ENCODE measurements at regions not wholly inside any gene's neighbourhood (a gene's known extent, or its start where the extent isn't known, plus 50 kb on each side); places are given as distances from the start of the nearest gene placed in this dataset.
A peak's percentile ranks its signal among the peaks of the same experiment; 100 is the strongest.

DNA sequence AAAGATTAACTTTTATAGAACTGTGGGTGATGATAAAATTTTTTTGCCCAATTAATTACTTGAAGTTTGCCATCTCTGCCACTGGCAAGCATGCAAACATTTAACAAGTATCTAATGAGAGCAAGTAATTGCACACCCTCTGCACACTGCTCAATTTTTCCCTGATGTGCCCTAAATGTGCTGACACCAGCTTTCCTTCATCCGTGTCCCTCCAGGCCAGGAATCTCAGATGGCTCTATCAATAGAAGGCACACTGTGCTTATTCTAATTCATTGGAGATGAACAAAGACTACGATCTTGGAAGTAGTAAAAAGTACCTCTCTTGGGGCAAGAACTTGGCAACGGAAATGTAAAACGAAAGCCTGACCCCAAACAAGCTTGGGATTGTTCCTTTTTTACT, 212.1 kb downstream of the GPR37 start:
- Mint-ChIP-seq H3K4me3 (ENCODE audit: unreplicated experiment) (no peak overlapping the region), H3K27me3 (ENCODE audit: insufficient read depth, unreplicated experiment) (no peaks in the 10 kb centered on the region), H3K36me3 (ENCODE audit: insufficient read depth, unreplicated experiment) (no peaks in the 10 kb centered on the region), H3K4me1 (ENCODE audit: insufficient read depth, unreplicated experiment) (peaks cover 17% of the 10 kb centered on the region), H3K9me3 (ENCODE audit: unreplicated experiment) (no peaks in the 10 kb centered on the region), H3K27ac (ENCODE audit: low read depth, unreplicated experiment) (no peak overlapping the region)
- no peak for DNase-seq (ENCODE audit: unreplicated experiment)
- TF ChIP-seq, protein P1, sequence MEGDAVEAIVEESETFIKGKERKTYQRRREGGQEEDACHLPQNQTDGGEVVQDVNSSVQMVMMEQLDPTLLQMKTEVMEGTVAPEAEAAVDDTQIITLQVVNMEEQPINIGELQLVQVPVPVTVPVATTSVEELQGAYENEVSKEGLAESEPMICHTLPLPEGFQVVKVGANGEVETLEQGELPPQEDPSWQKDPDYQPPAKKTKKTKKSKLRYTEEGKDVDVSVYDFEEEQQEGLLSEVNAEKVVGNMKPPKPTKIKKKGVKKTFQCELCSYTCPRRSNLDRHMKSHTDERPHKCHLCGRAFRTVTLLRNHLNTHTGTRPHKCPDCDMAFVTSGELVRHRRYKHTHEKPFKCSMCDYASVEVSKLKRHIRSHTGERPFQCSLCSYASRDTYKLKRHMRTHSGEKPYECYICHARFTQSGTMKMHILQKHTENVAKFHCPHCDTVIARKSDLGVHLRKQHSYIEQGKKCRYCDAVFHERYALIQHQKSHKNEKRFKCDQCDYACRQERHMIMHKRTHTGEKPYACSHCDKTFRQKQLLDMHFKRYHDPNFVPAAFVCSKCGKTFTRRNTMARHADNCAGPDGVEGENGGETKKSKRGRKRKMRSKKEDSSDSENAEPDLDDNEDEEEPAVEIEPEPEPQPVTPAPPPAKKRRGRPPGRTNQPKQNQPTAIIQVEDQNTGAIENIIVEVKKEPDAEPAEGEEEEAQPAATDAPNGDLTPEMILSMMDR (IDR thresholded peaks at IDR 0.05; ENCODE audit: unreplicated experiment), result no peak
- ChIA-PET CTCF (no interaction called here), POLR2A (no interaction called here)
- intact Hi-C loops (cut with micrococcal nuclease), result no loop called here
- BruUV-seq (replicated peaks), result no TSS peak

DNA sequence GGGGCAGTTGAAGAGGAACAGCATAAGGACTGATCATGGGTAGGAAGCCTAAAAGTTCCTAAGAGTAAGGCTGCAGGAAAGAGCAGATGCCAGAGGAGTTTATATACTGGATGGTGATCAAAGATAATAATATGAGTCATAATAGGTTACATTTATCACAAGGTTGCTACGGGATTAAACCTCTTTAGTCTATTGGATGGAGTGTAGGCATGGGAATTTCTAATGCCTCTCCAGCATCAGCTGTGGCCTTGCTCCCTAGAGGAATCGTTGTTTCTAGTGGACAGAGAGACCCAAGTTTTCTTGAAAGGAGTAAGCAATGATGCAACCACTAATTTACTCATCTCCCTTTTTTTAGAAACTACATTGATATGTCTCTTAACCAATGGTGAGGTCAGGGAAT, 213.4 kb downstream of the GPR37 start:
- no peak overlapping the region for H3K27ac Mint-ChIP-seq (ENCODE audit: low read depth, unreplicated experiment)
- ChIA-PET CTCF (no interaction called here), POLR2A (interaction anchor here (1.4 kb wide), 1 partner anchor 14 kb away, joined by 4 read pairs; no protein-coding TSS in a partner anchor)
- H3K36me3 Mint-ChIP-seq (ENCODE audit: insufficient read depth, unreplicated experiment), result no peaks in the 10 kb centered on the region
- peaks cover 17% of the 10 kb centered on the region for H3K4me1 Mint-ChIP-seq (ENCODE audit: insufficient read depth, unreplicated experiment)
- H3K9me3 Mint-ChIP-seq (ENCODE audit: unreplicated experiment), result no peaks in the 10 kb centered on the region
- no peak overlapping the region for H3K4me3 Mint-ChIP-seq (ENCODE audit: unreplicated experiment)
- H3K27me3 Mint-ChIP-seq (ENCODE audit: insufficient read depth, unreplicated experiment), result no peaks in the 10 kb centered on the region
- no TSS peak for BruUV-seq (replicated peaks)
- intact Hi-C loops (cut with micrococcal nuclease), result no loop called here
- TF ChIP-seq, protein P1 (IDR thresholded peaks at IDR 0.05; ENCODE audit: unreplicated experiment), result no peak
- peak; percentile 51 for DNase-seq (ENCODE audit: unreplicated experiment)

DNA sequence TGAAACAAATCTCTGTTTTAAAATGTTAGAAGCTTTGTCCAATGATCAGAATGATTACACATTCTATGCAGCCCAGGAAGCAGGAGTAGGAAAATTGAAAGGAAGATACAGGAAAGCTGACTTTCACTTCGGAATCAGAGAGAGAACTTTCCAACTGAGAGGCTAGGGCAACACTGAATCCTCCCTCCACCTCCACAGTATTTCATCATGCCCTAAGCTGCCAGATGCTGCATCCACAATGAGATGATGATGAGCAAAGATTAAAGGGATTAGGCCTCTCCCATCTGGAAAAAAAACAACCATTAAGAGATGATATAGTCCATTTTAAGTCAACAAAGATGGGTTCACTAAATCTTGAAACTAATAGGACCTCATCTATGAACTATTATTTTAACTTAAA, 215.6 kb downstream of the GPR37 start:
- ChIA-PET POLR2A (no interaction called here), CTCF (no interaction called here)
- Mint-ChIP-seq H3K36me3 (ENCODE audit: insufficient read depth, unreplicated experiment) (no peaks in the 10 kb centered on the region), H3K4me1 (ENCODE audit: insufficient read depth, unreplicated experiment) (peaks cover 17% of the 10 kb centered on the region), H3K27ac (ENCODE audit: low read depth, unreplicated experiment) (peak overlapping the region; percentile 18), H3K9me3 (ENCODE audit: unreplicated experiment) (no peaks in the 10 kb centered on the region), H3K4me3 (ENCODE audit: unreplicated experiment) (no peak overlapping the region), H3K27me3 (ENCODE audit: insufficient read depth, unreplicated experiment) (no peaks in the 10 kb centered on the region)
- DNase-seq (ENCODE audit: unreplicated experiment), result peak; percentile 25
- intact Hi-C loops (cut with micrococcal nuclease), result no loop called here
- TF ChIP-seq, protein P1 (IDR thresholded peaks at IDR 0.05; ENCODE audit: unreplicated experiment), result no peak
- no TSS peak for BruUV-seq (replicated peaks)

DNA sequence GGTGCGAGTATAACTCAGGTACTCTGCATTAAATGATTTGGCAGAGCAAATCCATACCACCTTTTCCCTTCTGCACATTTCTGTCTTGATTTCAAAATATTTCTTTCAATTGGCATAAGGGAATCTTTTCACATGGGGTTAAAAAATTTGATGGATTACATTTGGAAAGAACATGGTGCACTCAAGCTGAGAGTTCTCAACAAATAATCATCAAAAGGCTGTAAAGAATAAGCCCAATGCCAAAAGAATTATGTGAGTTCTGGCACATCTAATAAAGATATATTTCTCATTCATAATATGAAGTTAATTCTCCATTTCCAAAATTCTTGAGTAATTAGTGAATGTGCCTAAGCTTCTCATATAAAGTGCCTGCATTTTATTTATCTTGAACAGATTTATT, 223.1 kb downstream of the GPR37 start:
- no peaks in the 10 kb centered on the region for H3K36me3 Mint-ChIP-seq (ENCODE audit: insufficient read depth, unreplicated experiment)
- ChIA-PET POLR2A (no interaction called here), CTCF (no interaction called here)
- no peaks in the 10 kb centered on the region for H3K4me1 Mint-ChIP-seq (ENCODE audit: insufficient read depth, unreplicated experiment)
- intact Hi-C loops (cut with micrococcal nuclease), result no loop called here
- TF ChIP-seq, protein P1 (IDR thresholded peaks at IDR 0.05; ENCODE audit: unreplicated experiment), result no peak
- no peak overlapping the region for H3K27ac Mint-ChIP-seq (ENCODE audit: low read depth, unreplicated experiment)
- no peaks in the 10 kb centered on the region for H3K27me3 Mint-ChIP-seq (ENCODE audit: insufficient read depth, unreplicated experiment)
- H3K4me3 Mint-ChIP-seq (ENCODE audit: unreplicated experiment), result no peak overlapping the region
- BruUV-seq (replicated peaks), result no TSS peak
- H3K9me3 Mint-ChIP-seq (ENCODE audit: unreplicated experiment), result no peaks in the 10 kb centered on the region
- no peak for DNase-seq (ENCODE audit: unreplicated experiment)

Measured in MCF 10A (cell line).